HG02798 (cell line): ENCODE measurements at regions not wholly inside any gene's neighbourhood (a gene's known extent, or its start where the extent isn't known, plus 50 kb on each side); places are given as distances from the start of the nearest gene placed in this dataset.
"Not testable (repeated sequence)": the region's sequence is repeated elsewhere in the genome, so short reads cannot be mapped to it uniquely, and the experiment has no call there.

Source experiments
- ATAC-seq: cut with Tn5 transposase; IDR thresholded peaks from one replicate; pipeline ENCODE4 v1.9.1; 2021; ENCODE audit warnings: mild to moderate bottlenecking; ENCODE audit not compliant: unreplicated experiment, poor library complexity

- ATAC-seq: no peak
These were observed 134.5 kb downstream of the C9orf152 start for GRCh38 chr9:110073356-110073905.

GRCh38 chr9:110076894-110077725 lies 130.8 kb downstream of the C9orf152 start:
- ATAC-seq: no peak

GRCh38 chr9:110077925-110078324 lies 130.0 kb downstream of the C9orf152 start:
- ATAC-seq: no peak

GRCh38 chr9:110078604-110079003 lies 129.4 kb downstream of the C9orf152 start:
- no peak for ATAC-seq

GRCh38 chr9:110081395-110081794 lies 126.6 kb downstream of the C9orf152 start:
- ATAC-seq: no peak

GRCh38 chr9:110083866-110084265 lies 124.1 kb downstream of the C9orf152 start:
- ATAC-seq: no peak

- ATAC-seq: no peak
These were observed 121.4 kb downstream of the C9orf152 start for GRCh38 chr9:110086537-110086936.

GRCh38 chr9:110087605-110088004 lies 120.4 kb downstream of the C9orf152 start:
- ATAC-seq: no peak

- no peak for ATAC-seq
These were observed 119.9 kb downstream of the C9orf152 start for GRCh38 chr9:110088099-110088498.

- ATAC-seq: no peak
These were observed 118.1 kb downstream of the C9orf152 start for GRCh38 chr9:110089681-110090370.

- ATAC-seq: no peak
These were observed 115.2 kb downstream of the C9orf152 start for GRCh38 chr9:110092792-110093191.

GRCh38 chr9:110093417-110093816 lies 114.5 kb downstream of the C9orf152 start:
- no peak for ATAC-seq

GRCh38 chr9:110093871-110094270 lies 114.1 kb downstream of the C9orf152 start:
- no peak for ATAC-seq

- no peak for ATAC-seq
These were observed 112.8 kb downstream of the C9orf152 start for GRCh38 chr9:110095161-110095595.

- no peak for ATAC-seq
These were observed 112.2 kb downstream of the C9orf152 start for GRCh38 chr9:110095776-110096175.

- not testable (repeated sequence) for ATAC-seq
These were observed 111.3 kb downstream of the C9orf152 start for GRCh38 chr9:110096674-110097073.

GRCh38 chr9:110099236-110100095 lies 108.5 kb downstream of the C9orf152 start:
- no peak for ATAC-seq

GRCh38 chr9:110101531-110102161 lies 106.3 kb downstream of the C9orf152 start:
- peak; percentile 89 for ATAC-seq

GRCh38 chr9:110103257-110103656 lies 104.7 kb downstream of the C9orf152 start:
- no peak for ATAC-seq

- ATAC-seq: no peak
These were observed 103.6 kb downstream of the C9orf152 start for GRCh38 chr9:110104261-110104809.
